HEK293T (cell line): ENCODE measurements at regions not wholly inside any gene's neighbourhood (a gene's known extent, or its start where the extent isn't known, plus 50 kb on each side); places are given as distances from the start of the nearest gene placed in this dataset.

Experiments used
- CTCF ChIA-PET: fragments of 350-600 bp; formaldehyde crosslinking; extraction: SDS; loops from one replicate; lab custom pipeline; 2021; ENCODE audit warnings: antibody characterized with exemption, inconsistent platforms; lab: Yijun Ruan, JAX
- POLR2A ChIA-PET: fragments of 350-600 bp; formaldehyde crosslinking; extraction: SDS; loops from one replicate; lab custom pipeline; 2020; ENCODE audit warnings: antibody characterized with exemption, inconsistent platforms; lab: Yijun Ruan, JAX
- DNase-seq: peaks from one replicate; pipeline ENCODE4 v3.0.0; 2012; ENCODE audit warnings: mixed read lengths; ENCODE audit errors: extremely low spot score
- ARNT ChIP-seq: fragments of 450-650 bp; IDR thresholded peaks from 2 replicates; pipeline ENCODE4 v1.6.1; 2017; ENCODE audit warnings: mild to moderate bottlenecking
- BHLHE40 ChIP-seq: fragments of 450-650 bp; IDR thresholded peaks from 2 replicates; pipeline ENCODE4 v1.6.1; 2016; ENCODE audit warnings: mild to moderate bottlenecking, moderate library complexity, borderline replicate concordance
- CTBP1 ChIP-seq: fragments of 450-650 bp; IDR thresholded peaks from 2 replicates; pipeline ENCODE4 v1.6.1; 2016; ENCODE audit warnings: borderline replicate concordance
- ELF4 ChIP-seq: fragments of 450-650 bp; IDR thresholded peaks from 2 replicates; pipeline ENCODE4 v1.6.1; 2017; ENCODE audit warnings: antibody characterized with exemption
- FOXA1 ChIP-seq: fragments of 450-650 bp; IDR thresholded peaks from 2 replicates; pipeline ENCODE4 v1.6.1; 2016; ENCODE audit warnings: mild to moderate bottlenecking
- FOXK2 ChIP-seq: fragments of 450-650 bp; IDR thresholded peaks from 2 replicates; pipeline ENCODE4 v1.6.1; 2016; ENCODE audit warnings: mild to moderate bottlenecking
- FOXM1 ChIP-seq: fragments of 450-650 bp; IDR thresholded peaks from 2 replicates; pipeline ENCODE4 v1.6.1; 2017; ENCODE audit warnings: mild to moderate bottlenecking, borderline replicate concordance
- HDGF ChIP-seq: fragments of 450-650 bp; IDR thresholded peaks from 2 replicates; pipeline ENCODE4 v1.6.1; 2017; ENCODE audit warnings: antibody characterized with exemption, borderline replicate concordance
- L3MBTL2 ChIP-seq: fragments of 450-650 bp; conservative IDR thresholded peaks from 2 replicates; pipeline ENCODE4 v1.6.1; 2016; ENCODE audit warnings: mild to moderate bottlenecking
- LEF1 ChIP-seq: fragments of 450-650 bp; IDR thresholded peaks from 2 replicates; pipeline ENCODE4 v1.6.1; 2017; ENCODE audit warnings: mild to moderate bottlenecking, borderline replicate concordance
- NFRKB ChIP-seq: fragments of 450-650 bp; IDR thresholded peaks from 2 replicates; pipeline ENCODE4 v1.6.1; 2016; ENCODE audit warnings: mild to moderate bottlenecking, moderate library complexity
- PKNOX1 ChIP-seq: fragments of 450-650 bp; IDR thresholded peaks from 2 replicates; pipeline ENCODE4 v1.6.1; 2016
- SP1 ChIP-seq: fragments of 450-650 bp; IDR thresholded peaks from 2 replicates; pipeline ENCODE4 v1.6.1; 2017
- SUZ12 ChIP-seq: fragments of 450-650 bp; IDR thresholded peaks from 2 replicates; pipeline ENCODE4 v1.6.1; 2016; ENCODE audit warnings: mild to moderate bottlenecking
- TARDBP ChIP-seq: fragments of 450-650 bp; IDR thresholded peaks from 2 replicates; pipeline ENCODE4 v1.6.1; 2016
- ZNF384 ChIP-seq: fragments of 450-650 bp; IDR thresholded peaks from 2 replicates; pipeline ENCODE4 v1.6.1; 2016

DNA sequence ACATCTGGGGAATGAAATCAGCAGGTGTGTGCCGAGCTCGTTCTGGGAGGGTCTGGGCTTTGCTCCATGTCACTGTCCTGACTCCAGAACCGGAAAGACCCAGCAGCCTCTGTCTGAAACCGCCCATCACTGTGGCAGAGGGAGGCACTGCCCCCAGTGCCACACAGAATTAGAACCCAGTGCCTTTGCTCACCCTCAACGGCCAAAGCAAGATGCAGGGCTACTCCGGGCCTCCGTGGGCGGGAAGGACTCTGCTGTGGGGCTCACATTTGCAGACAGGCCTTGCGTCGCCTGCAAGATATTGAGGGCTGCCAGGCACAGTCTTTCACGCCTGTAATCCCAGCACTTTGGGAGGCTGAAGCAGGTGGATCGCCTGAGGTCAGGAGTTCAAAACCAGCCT lies 219.2 kb upstream of the PPP2R2D start:
- ChIA-PET POLR2A (no interaction called here), CTCF (no interaction called here)
- TF ChIP-seq ZNF384 (no peak), BHLHE40 (no peak), CTBP1 (no peak), TARDBP (no peak), FOXK2 (no peak), PKNOX1 (no peak), LEF1 (no peak), NFRKB (no peak), ARNT (no peak), FOXA1 (no peak), FOXM1 (no peak)
- no peak for DNase-seq

- TF ChIP-seq FOXK2, result no peak
- no peak for TF ChIP-seq BHLHE40
- CTCF ChIA-PET, result interaction anchor here (0.6 kb wide), 1 partner anchor 25 kb away, joined by 3 read pairs; no protein-coding TSS in a partner anchor
- POLR2A ChIA-PET, result no interaction called here
- no peak for DNase-seq
Observed at GRCh38 chr10:131682271-131682962, 218.4 kb upstream of the PPP2R2D start.

GRCh38 chr10:131683281-131683861 lies 217.4 kb upstream of the PPP2R2D start:
- TF ChIP-seq ELF4 (no peak), NFRKB (no peak), FOXM1 (no peak), SUZ12 (no peak), LEF1 (no peak)
- DNase-seq, result no peak
- ChIA-PET POLR2A (no interaction called here), CTCF (interaction anchor here (0.6 kb wide), 1 partner anchor 26 kb away, joined by 3 read pairs; no protein-coding TSS in a partner anchor)

- TF ChIP-seq ZNF384, result no peak
- TF ChIP-seq CTBP1, result no peak
- no peak for TF ChIP-seq FOXM1
- no peak for TF ChIP-seq BHLHE40
- TF ChIP-seq ELF4, result no peak
- no peak for TF ChIP-seq FOXK2
- TF ChIP-seq LEF1, result no peak
- TF ChIP-seq FOXA1, result no peak
- no peak for TF ChIP-seq HDGF
- no peak for TF ChIP-seq PKNOX1
- no peak for TF ChIP-seq NFRKB
- no peak for TF ChIP-seq SP1
- no peak for TF ChIP-seq L3MBTL2
- no peak for TF ChIP-seq TARDBP
- no peak for TF ChIP-seq ARNT
- TF ChIP-seq SUZ12, result no peak
- ChIA-PET CTCF (no interaction called here), POLR2A (no interaction called here)
- no peak for DNase-seq
Observed at GRCh38 chr10:131683941-131684340, 216.9 kb upstream of the PPP2R2D start.

DNA sequence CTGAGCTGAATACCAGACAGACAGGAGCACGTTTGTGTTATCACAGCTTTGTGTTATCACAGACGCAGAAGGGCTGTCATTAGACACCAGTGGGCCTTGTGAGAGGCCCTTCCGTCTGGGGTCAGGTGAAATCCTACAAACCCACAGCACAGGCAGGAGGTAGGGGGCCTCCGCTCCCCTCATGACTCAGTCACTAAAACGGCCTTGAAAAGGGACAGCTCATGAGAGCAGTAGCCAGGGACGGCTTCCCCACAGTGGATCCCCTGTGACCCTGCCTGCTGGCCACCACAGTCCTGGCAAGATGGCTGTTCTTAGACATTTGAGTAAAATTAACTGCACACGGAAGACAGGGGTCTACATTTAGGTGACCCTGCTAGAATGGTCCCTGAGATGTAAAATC lies 215.8 kb upstream of the PPP2R2D start:
- TF ChIP-seq FOXM1 (no peak), ARNT (no peak), BHLHE40 (no peak), LEF1 (no peak), TARDBP (no peak), CTBP1 (no peak), ELF4 (no peak), FOXK2 (no peak), L3MBTL2 (no peak), SP1 (no peak), PKNOX1 (no peak), NFRKB (no peak), HDGF (no peak), FOXA1 (no peak), ZNF384 (no peak), SUZ12 (no peak)
- ChIA-PET POLR2A (no interaction called here), CTCF (no interaction called here)

GRCh38 chr10:131685576-131685975 lies 215.2 kb upstream of the PPP2R2D start:
- TF ChIP-seq FOXM1 (no peak), PKNOX1 (no peak), L3MBTL2 (no peak), BHLHE40 (no peak), ARNT (no peak), SUZ12 (no peak), SP1 (no peak), FOXK2 (no peak)
- ChIA-PET POLR2A (no interaction called here), CTCF (no interaction called here)
- DNase-seq, result no peak

More for the DNA sequence above, 215.8 kb upstream of the PPP2R2D start:
- no peak for DNase-seq
